A172 (cell line): ENCODE measurements at regions not wholly inside any gene's neighbourhood (a gene's known extent, or its start where the extent isn't known, plus 50 kb on each side); places are given as distances from the start of the nearest gene placed in this dataset.

Experiments
- DNase-seq: peaks from one replicate; pipeline ENCODE4 v3.0.0-alpha.2; 2015; ENCODE audit warnings: low spot score

DNA sequence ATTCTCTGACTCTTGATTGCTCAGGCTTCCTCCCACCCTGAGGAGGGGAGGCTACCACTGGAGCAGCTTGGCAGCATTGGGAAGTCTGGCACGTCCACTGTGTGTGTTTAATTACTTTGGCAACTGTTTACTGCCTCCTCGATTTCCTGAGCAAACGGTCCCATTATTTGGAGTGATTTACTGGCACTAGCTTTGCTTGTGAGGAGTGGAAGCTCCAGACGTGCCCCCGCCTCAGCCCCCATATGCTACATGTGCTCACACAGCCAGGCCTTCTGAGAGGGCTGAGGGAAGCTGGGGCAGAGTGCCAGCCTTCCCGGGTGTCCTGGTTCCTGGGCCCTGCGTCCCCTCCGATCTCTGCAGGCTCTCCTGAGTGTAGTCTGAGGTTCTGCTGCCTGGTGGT lies 306.2 kb downstream of the PTPRU start:
- DNase-seq: no peak

DNA sequence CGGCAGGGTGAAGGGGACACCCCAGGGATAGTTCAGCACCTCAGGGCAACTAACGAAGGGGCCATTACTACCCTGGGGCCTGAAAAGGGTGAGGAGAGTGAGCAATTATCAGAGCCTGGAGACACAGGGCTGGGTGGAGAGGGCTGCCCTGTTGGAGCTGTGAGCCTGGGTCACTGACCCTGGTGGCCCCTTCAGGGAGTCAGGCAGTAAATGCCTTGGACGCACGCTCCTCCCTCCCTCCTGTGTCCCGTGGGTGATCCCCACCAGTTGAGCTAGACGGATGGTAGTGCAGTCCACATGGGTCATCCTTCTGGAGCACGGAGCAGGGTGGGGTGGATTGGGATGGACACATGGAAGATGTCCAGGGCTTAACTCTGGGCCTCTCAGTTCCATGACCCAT lies 305.3 kb downstream of the PTPRU start:
- DNase-seq: no peak

DNA sequence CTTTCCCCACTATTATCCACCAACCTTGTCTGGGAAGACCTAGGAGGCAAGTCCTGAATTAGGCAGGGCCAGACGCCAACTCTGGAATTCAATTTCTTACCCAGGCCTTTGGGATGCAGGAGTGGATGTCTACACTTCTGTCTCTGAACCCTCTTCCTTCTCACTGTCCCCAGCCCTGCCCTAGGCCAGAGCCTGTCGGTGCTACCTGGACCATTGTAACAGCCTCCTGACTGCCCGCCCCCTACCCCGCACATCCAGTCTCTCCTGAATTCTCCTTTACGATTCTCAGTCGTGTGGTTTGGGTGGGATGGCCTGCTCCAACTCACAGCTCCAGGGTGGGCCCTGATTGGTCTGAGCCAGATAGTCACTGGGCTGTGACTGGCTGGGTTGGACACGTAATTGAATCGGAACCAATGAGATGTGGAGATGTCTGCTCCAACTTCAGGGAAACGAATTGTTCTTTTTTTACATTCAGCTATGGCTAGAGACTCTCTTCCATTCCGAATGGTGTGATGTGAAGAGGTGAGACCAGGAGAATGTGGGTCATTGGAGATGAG lies 304.6 kb downstream of the PTPRU start:
- DNase-seq: no peak

DNA sequence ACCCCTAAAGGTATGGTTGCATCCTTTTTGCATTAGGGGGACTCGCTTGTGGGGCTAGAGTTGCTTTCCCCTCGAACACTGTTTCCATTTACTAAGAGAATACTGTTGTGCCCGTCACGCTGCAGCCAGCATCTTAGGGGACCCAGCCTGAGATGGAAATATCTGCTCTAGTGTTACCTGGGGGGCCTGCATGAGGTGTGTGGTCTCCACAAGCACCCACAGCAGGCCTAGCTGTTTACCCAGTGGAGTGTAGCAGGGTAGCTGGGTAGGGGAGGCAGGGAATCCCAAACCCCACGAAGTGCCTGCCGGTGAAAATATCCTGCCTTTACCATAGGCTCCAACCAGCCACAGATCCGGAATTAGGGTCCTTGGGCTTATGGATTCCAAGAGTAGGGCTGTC lies 303.6 kb downstream of the PTPRU start:
- DNase-seq: no peak

DNA sequence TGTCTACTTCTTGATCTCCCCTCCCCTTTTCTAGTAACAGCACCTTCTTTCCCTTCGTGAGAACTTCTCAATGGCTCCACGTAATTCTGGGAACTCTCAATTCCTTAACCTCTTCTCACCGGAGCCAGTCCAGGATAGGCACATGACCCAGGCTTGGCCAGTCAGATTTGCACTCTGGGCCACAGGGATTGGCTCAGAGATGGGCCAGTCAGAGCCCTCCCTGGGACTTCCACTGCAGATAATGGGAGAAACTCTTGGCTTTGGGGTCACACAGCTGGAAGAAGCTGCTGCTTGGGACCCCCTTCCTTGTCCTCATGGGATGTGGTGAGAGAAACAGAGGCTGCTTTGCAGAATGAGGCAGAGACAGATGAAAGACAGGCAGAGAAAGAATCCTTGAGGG lies 302.3 kb downstream of the PTPRU start:
- DNase-seq: no peak

DNA sequence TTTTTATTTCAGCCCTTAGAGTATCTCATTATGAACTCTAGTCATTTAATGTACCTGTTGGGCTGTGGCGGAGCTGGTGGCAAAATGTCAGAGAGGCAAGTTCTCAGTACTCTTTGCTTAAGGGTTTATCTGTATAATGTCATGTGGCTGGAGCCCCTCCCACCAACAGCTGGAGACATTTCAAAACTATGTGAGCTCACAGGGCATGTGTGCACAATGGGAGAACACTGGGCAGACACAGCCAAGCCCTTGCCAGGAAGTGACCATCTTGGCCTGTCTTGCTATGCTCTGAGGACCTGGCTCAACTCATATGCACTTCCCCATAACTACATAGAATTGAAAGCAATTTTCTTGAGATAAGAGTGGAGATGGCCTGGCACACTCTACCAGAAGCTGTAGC lies 296.4 kb downstream of the PTPRU start:
- DNase-seq: no peak

DNA sequence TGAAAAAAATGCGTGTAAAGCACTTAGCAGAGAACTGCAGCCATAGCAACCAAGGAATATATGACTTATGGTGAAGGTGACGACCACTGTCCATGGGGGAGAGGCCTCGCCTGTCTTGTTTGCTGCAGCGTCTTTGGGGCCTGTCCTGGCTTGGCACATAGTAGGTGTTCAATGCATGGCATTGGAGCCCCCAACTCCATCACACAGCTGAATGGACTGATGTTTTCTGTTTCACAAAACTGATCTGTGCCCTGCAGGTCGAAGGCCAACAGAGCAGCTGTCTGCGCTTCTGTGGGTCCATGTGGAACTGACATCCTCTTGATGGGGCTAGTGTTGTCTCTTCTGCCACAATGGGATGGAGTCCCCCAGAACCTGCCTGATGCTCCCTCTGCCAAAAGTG lies 296.0 kb downstream of the PTPRU start:
- no peak for DNase-seq

DNA sequence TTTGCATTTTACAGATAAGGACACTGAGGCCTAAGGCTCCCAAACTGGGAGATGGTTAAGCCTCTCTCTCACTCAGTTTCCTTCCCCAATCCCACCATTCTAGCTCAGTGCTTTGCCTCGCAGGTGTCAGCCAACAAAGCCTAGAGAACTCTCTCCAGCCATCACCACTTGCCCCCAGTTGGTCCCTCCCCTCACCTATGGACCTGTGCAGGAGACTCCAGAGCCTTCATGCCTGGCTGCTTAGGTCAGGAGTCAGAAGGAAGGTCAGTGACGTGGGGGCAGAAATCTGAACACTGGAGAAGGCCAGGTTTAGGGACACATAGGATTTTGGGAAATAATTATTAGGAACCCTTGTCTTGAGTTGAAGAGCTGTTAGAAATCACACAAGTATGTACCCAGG lies 295.3 kb downstream of the PTPRU start:
- DNase-seq: no peak

DNA sequence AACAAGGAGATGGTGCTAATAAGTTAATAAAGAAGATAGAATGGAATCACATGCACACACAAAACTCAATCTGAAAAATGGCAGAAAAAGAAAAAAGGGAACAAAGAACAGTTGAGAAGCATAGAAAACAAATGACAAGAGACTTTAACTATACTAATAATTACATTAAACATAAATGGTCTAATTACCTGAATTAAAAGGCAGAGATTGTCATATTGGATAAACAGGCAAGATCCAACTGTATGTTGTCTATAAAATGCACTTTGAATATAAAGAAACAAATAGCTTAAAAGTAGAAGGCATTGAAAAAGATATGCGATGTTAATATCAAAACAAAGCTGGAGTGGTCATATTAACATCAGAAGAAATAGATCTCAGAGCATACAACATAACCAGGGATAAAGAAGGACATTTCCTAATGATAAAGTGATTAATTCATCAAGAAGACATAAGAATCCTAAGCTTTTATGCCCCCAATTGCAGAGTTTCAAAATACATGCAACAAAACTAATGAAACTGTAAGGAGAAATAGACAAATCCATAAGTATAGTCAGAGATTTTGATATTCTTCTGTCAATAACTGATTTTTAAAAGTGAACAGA lies 293.5 kb downstream of the PTPRU start:
- DNase-seq: no peak

DNA sequence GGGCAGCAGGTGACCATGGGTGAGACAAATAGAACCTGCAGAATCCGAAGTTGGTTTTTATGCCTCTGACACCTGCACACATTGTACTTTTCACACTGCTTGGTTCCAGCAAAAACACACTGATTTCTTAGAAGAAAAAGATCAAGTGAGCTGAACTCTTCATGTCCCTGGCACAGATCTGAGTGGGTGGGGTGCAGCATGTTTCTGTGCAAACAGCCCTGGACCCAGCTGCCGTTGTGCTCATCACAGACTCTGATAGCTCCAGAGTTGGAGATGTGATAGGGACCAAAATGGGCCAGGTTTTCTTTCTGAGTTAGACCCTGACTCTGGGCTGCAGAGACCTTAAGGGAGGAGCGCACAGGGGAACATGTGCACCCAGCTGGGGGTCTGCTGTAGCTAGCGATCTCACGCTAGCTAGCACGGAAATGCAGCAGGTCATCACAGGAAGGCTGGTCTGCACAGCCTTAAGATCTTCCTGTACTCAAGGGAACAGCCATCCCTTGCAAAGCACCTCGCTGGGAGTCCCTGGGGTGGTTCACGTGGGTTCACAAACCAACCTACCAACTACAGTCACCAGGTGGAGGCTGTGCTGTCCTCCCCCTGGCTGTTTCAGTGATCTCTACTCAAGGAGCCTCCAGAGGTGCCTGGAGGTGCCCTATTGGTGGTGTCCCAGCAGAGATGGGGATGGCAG lies 291.1 kb downstream of the PTPRU start:
- no peak for DNase-seq

DNA sequence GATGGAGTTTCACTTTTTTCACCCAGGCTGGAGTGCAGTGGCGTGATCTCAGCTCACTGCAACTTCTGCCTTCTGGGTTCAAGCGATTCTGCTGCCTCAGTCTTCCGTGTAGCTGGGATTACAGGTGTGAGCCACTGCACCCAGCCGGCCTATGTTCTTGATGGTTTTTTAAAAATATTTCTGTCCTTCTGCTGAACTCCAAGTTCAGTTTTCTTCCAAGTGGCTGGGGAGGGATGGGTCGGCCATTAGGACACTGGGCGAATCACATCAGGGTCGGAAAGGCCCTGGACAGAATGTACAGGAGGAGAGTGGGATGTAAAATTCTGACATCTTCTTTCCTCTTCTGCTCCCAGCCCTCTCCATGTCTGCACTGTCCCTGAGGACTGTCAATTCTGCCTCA lies 289.6 kb downstream of the PTPRU start:
- DNase-seq: no peak

DNA sequence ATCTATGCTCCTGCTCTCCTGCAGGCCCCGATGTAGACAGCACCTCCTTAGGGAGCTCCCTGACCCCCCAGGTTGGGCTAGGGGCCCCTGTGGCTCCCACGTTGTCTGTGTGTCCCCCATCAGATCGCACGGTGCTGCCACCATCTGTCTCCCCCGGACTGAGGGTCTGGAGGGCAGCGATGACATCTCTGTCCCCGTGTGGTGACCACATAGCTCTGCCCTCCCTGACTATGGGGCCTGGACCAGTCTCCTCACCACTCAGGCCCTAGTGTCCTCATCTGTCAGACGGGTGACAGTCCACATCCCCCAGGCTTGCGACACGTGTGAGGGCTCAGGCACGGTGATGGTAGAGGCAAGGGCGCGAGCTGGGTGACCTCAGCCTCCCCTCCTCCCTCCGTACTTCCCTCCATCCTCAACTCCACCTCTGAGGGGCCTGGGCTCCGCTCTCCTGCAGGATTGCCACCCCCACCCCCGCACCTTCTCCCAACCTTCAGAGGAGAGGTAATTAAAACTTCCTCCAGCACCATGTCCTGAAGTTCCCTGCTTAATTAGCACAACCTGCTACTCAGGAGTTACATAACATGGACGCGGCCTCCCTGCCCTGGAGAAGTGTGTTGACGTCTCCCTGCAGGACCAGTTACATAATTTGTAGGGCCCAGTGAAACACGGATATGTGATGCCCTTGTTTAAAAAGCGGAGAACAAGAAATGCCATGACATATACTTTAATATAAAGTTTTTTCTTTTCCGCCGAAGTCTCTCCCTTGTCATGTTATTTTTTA lies 288.2 kb downstream of the PTPRU start:
- no peak for DNase-seq

DNA sequence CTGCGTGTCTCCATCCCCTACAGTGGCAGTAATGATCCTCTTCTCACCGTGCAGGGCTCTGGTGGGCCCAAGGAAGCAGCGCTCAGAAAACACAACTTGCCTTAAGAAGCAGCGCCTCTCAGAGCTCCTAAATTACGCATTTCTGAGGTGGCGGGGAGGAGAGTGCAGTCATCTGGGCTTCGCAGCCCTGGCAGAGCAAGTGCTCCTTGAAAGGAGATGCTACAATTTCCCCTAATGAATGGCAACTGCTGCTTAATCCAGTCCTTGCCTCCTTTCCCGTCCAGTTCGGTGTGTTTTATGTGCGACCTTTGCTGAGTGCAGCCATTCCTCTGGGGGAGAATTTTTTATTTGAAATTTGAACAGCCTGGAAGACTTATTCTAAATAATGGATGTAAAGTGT lies 287.3 kb downstream of the PTPRU start:
- DNase-seq: no peak

DNA sequence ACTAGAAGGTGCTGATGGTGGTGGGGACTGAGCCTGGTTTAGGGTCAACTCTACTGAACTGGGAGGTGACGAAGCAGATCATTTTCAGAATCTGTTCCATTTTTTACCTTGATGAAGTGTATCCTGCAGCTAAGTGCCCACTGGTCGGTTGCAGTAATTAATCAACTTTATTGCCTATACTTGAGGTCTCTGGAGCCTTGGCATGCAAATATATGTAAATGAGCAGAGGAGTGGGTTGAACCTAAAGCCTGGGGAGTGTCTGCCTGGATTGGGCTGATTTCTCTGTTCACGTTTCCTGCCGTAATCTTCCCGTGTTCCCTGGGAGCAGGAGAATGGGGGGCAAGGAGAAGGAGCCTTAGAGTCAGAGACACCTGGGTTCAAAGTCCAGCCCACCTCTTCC lies 286.8 kb downstream of the PTPRU start:
- DNase-seq: no peak

DNA sequence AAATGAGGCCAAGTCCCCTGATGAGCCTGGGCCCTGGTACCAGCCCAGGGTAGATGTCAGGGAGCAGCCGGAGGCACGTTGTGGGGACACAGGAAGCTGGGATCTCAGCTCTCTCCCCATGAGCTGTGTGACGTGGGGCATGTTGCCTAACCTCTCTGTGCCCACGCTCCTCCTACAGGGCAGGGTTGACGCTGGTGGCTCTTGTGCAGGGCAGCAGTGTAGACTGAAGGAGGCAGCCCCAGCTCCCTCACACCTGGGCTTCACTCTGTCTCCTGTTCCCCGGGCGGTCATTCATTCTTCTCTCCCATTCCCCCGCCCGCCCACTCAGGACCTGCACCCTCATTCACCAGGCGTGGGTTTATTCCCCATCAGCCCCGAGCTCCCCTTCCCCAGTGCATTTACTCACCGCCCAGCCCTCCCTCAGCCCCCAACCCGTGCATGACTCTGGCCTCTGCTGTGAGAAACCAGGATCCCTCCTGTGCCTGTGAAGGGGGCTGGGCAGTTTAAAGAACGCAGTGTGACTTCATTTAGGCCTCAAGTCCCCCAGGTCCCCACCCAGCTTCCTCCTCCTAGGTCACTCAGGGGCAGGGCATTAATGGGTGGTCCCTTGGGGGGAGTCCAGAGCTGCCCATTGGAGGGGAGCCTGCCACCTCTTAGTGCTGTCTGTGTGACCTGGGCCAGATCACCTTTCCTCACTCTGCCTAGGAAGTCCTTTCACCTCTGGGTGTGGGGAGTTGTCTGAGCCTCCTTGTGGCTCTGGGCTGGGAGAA lies 285.7 kb downstream of the PTPRU start:
- DNase-seq: no peak

DNA sequence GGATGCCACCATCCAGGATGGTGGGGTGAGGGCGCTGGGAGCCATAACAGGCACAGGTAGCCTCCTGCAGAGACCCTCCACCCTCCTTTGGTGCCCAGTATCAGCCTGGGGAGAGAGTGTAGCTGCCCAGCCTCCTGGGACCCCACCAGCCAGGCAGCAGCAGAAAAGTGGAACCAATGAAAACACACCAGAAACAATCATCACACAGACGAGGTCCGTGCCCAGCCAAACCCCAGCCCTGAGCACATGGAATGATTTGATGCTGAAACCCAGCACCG lies 285.1 kb downstream of the PTPRU start:
- DNase-seq: no peak

DNA sequence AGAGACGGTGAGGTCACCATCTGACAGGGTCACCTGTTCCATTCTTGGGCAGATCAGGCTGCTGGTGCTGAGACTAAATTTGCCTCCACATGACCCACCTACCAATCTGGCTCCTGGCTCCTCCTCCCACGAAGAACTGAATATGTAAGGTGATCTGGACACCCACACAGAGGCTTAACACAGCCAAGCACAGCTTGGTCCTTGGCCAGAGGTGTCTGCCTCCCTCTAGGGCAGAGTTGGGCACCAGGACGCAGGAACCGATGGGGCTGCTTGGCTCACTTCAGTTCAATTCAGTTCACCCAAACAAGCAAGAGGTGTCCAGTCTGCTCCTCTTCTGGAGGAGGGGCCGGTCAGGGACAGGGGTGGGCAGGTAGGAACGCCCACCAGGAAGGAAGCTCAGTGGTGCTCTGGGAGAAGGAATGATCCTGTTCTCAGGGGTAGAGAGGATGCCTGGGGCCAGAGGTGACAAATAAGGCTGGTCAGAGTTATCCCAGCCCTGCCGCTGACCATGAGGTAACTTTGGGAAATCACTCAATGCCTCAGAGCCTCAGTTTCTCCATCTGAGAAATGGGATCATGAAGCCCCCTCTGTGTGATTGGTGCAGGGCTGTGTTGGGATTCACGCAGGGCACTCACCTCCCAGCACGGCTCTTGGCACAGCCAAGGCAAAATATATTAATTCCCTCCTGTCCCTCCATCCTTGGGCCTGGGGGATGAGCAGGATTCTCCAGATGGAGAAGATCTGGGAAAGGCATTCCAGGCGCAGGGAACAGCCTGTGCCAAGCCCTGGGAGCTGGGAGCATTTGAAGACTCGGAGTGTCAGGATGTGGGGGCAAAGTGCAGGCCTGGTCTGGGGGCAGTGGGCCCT lies 284.5 kb downstream of the PTPRU start:
- no peak for DNase-seq

DNA sequence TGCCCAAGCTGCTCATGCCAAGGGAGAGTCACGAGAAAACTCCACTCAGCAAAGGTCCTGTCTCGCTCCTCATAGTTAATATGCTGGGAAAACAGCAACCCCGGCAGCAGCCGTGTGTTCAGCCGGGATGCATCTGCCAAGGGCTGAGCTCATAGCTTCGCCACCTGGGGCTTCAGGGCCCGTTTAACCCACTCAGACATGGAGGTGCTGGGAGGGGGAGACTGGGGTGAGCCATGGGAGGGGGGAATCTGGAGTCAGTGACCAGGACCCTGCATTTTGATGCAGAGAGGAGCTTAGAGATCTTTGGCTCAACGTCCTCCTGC lies 283.4 kb downstream of the PTPRU start:
- no peak for DNase-seq

DNA sequence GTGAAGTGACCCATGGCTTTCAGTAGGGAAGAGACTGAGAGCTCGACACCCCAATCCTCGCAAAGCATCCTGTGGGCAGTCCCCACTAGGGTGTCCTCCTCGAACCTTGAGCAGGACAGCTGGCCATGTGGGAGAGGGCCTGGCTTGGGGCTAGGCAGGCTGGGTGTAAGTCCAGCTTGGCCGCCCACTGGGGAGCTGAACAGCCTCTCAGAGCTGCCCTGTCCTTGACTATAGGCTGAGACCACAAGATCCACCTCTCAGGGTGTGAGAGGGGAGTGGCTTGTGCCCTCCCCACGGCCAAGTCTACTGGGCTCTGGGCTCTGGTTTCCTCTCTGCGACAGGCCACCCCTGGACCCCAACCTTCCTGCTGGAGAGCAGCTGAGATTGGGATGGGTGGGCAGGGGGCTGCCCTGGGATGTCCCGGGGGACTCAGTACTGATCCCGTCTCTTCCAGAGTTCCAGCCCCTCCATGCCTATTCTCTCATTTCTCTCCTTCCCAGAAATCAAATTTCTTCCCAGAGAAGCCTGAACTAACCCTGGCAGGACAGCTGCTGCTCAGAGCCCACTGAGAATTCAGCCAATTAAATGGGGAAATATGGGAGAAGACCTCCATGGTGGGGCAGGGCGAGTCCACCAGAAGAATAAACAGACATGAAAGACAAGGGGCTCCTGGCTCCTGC lies 282.9 kb downstream of the PTPRU start:
- no peak for DNase-seq

DNA sequence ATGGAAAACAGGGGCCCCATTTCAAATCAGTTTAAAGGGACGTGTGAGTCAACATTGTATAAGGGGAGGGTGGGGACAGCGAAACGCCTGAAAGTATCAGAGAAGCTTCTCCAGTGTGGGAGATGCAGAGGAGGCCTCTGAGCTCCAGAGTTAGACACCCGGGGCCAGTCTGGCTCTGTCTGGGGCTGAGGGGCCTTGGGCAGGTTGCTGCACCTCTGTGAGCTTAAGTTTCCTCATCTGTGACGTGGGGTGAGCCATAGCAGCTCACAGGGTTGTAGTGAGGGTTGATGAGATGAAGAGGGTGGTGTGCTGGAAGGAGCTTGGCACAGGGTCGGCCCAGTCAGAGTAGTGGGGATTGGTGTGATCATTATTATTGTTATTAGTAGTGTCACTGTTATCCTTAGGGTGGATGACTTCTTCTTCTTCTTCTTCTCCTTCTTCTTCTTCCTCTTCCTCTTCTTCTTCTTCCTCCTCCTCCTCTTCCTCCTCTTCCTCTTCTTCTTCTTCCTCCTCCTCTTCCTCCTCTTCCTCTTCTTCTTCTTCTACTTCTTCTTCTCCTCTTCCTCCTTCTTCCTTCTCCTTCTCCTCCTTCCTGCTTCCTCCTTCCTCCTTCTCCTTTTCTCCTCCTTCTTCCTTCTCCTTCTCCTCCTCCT lies 282.0 kb downstream of the PTPRU start:
- no peak for DNase-seq
